GM18505 (cell line): ENCODE measurements at regions not wholly inside any gene's neighbourhood (a gene's known extent, or its start where the extent isn't known, plus 50 kb on each side); places are given as distances from the start of the nearest gene placed in this dataset.

ENCODE experiments used
- ATAC-seq: cut with Tn5 transposase; IDR thresholded peaks from one replicate; pipeline ENCODE4 v1.9.1; 2021; ENCODE audit not compliant: unreplicated experiment
- POLR2A ChIP-seq: IDR thresholded peaks from 4 replicates; pipeline ENCODE4 v1.6.1; 2011; ENCODE audit warnings: borderline replicate concordance; ENCODE audit not compliant: insufficient read depth, insufficient read length; ENCODE audit errors: extremely low read depth

DNA sequence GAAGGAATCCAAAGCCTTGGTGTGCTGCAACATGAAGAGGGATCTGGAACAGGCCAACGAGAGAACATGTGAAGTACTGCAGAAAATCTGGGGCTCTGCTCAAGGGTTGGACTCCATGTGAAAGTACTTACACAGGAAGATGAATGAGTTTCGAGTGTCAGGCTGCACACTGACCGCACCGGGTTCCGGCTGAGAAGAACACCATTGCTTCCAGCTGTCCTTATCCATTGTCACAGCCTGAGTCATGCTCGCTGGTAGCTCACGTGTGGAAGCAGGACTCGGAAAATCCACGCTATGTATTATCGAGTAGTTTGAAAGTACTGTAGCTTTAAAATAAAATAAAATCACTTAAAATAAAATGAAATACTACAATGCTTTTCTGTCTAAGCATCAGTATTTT is 50.4 kb upstream of the TBL1X start:
- ATAC-seq: no peak
- TF ChIP-seq POLR2A: no peak
